ENCODE measurements at regions not wholly inside any gene's neighbourhood (a gene's known extent, or its start where the extent isn't known, plus 50 kb on each side); places are given as distances from the start of the nearest gene placed in this dataset.

GRCh38 chr3:144308396-144308795 lies 336.8 kb downstream of the DIPK2A start:
- H3K9me3 Mint-ChIP-seq: peaks cover 9% of the 10 kb centered on the region

GRCh38 chr3:144312702-144313101 lies 341.1 kb downstream of the DIPK2A start:
- Mint-ChIP-seq H3K9me3 (peaks cover 6% of the 10 kb centered on the region), H3K4me3 (no peak overlapping the region), H3K27ac (no peak overlapping the region), H3K36me3 (no peaks in the 10 kb centered on the region), H3K4me1 (no peaks in the 10 kb centered on the region)
- ATAC-seq: no peak
- DNase-seq (ENCODE audit: low spot score in 2 of 2): no peak

More at GRCh38 chr3:144308396-144308795, 336.8 kb downstream of the DIPK2A start:
- Mint-ChIP-seq H3K27ac (no peak overlapping the region), H3K36me3 (no peaks in the 10 kb centered on the region), H3K4me1 (no peaks in the 10 kb centered on the region), H3K4me3 (no peak overlapping the region)
- DNase-seq (ENCODE audit: low spot score in 2 of 2): no peak
- no peak for ATAC-seq

DNA sequence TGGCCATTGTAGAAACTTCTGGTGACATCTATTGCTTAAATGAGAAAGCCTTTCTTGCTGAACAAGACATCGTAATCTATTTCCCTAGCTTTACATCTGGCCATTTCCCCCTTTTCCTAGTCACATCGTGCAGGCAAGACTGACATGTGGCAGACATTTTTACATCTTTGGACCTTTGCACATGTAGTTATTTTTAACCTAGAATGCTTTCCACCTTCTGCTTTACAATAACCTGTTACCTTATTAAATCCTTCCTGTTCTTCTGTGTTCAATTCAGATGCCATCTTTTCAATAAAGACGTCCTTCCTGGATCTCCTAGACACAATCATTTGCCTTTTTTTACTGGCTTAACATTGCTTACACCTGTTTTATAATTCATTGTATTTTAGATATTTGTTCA lies 343.3 kb downstream of the DIPK2A start:
- ATAC-seq (no peak), DNase-seq (ENCODE audit: low spot score in 2 of 2) (no peak)
- H3K4me1 Mint-ChIP-seq: no peaks in the 10 kb centered on the region
- H3K27ac Mint-ChIP-seq: no peak overlapping the region
- peaks cover 5% of the 10 kb centered on the region for H3K9me3 Mint-ChIP-seq
- no peaks in the 10 kb centered on the region for H3K36me3 Mint-ChIP-seq
- no peak overlapping the region for H3K4me3 Mint-ChIP-seq

- Mint-ChIP-seq H3K4me1 (no peaks in the 10 kb centered on the region), H3K4me3 (no peak overlapping the region), H3K36me3 (no peaks in the 10 kb centered on the region), H3K27ac (no peak overlapping the region), H3K9me3 (peaks cover 5% of the 10 kb centered on the region)
- ATAC-seq (no peak), DNase-seq (ENCODE audit: low spot score in 2 of 2) (no peak)
Measured at GRCh38 chr3:144317961-144318360, 346.3 kb downstream of the DIPK2A start.

GRCh38 chr3:144324076-144324475 lies 352.5 kb downstream of the DIPK2A start:
- no peak overlapping the region for H3K4me3 Mint-ChIP-seq
- H3K9me3 Mint-ChIP-seq: peaks cover 13% of the 10 kb centered on the region

GRCh38 chr3:144332868-144333267 lies 361.2 kb downstream of the DIPK2A start:
- peaks cover 7% of the 10 kb centered on the region for H3K9me3 Mint-ChIP-seq
- H3K4me3 Mint-ChIP-seq: no peak overlapping the region
- no peak for ATAC-seq
- H3K36me3 Mint-ChIP-seq: no peaks in the 10 kb centered on the region
- no peak overlapping the region for H3K27ac Mint-ChIP-seq
- H3K4me1 Mint-ChIP-seq: no peaks in the 10 kb centered on the region
- DNase-seq (ENCODE audit: low spot score in 2 of 2): no peak

More at GRCh38 chr3:144324076-144324475, 352.5 kb downstream of the DIPK2A start:
- H3K36me3 Mint-ChIP-seq: no peaks in the 10 kb centered on the region
- no peak for ATAC-seq
- no peak overlapping the region for H3K27ac Mint-ChIP-seq
- DNase-seq (ENCODE audit: low spot score in 2 of 2): no peak
- H3K4me1 Mint-ChIP-seq: no peaks in the 10 kb centered on the region

GRCh38 chr3:144341471-144341870 lies 369.8 kb downstream of the DIPK2A start:
- Mint-ChIP-seq H3K27ac (no peak overlapping the region), H3K9me3 (peaks cover 3% of the 10 kb centered on the region), H3K36me3 (no peaks in the 10 kb centered on the region), H3K4me1 (no peaks in the 10 kb centered on the region), H3K4me3 (no peak overlapping the region)
- no peak for DNase-seq (ENCODE audit: low spot score in 2 of 2)
- ATAC-seq: no peak

DNA sequence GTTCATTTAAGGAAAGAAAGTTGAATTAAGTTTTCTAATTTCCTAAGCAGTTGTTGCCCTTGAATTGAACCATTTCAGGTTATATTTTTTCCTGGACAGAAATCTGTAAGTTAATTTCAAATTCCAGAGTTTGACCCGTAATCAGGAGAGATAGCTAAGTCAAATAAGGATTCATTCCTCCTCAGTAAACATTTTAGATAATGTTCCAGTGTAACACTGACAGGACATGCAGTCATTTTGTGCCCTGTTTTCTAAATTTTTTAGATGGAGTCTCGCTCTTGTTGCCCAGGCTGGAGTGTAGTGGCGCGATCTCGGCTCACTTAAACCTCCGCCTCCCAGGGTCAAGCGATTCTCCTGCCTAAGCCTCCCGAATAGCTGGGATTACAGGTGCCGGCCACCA lies 371.7 kb downstream of the DIPK2A start:
- Mint-ChIP-seq H3K36me3 (no peaks in the 10 kb centered on the region), H3K4me3 (no peak overlapping the region)
- no peak for ATAC-seq

DNA sequence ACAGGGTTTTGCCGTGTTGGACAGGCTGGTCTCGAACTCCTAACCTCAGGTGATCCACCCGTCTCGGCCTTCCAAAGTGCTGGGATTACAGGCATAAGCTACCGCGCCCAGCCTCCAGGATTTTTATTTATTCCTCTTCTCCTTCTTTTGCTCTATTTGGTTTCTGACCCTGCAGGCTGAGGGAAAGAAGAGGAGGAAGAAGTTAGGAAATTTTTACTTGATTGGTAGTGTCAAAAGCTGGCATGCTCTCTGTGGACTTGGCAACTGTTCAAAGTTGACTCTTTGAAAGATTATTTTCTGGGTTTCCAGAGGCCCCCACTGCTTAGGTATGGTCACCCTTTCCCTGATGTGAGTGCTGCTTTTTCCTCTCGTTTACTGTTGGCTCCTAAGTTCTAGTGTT lies 372.2 kb downstream of the DIPK2A start:
- no peak overlapping the region for H3K27ac Mint-ChIP-seq

More for the DNA sequence above, 371.7 kb downstream of the DIPK2A start:
- Mint-ChIP-seq H3K27ac (no peak overlapping the region), H3K4me1 (no peaks in the 10 kb centered on the region), H3K9me3 (peaks cover 3% of the 10 kb centered on the region)
- no peak for DNase-seq (ENCODE audit: low spot score in 2 of 2)

GRCh38 chr3:144344925-144345548 lies 373.4 kb downstream of the DIPK2A start:
- Mint-ChIP-seq H3K4me3 (no peak overlapping the region), H3K36me3 (no peaks in the 10 kb centered on the region), H3K27ac (no peak overlapping the region), H3K9me3 (peaks cover 2% of the 10 kb centered on the region), H3K4me1 (no peaks in the 10 kb centered on the region)
- DNase-seq (ENCODE audit: low spot score in 2 of 2): no peak
- no peak for ATAC-seq

More for the DNA sequence above, 372.2 kb downstream of the DIPK2A start:
- ATAC-seq (no peak), DNase-seq (ENCODE audit: low spot score in 2 of 2) (no peak)
- H3K4me3 Mint-ChIP-seq: no peak overlapping the region
- H3K4me1 Mint-ChIP-seq: no peaks in the 10 kb centered on the region
- H3K36me3 Mint-ChIP-seq: no peaks in the 10 kb centered on the region
- H3K9me3 Mint-ChIP-seq: peaks cover 3% of the 10 kb centered on the region

- Mint-ChIP-seq H3K27ac (no peak overlapping the region), H3K36me3 (no peaks in the 10 kb centered on the region), H3K4me3 (no peak overlapping the region), H3K9me3 (peaks cover 2% of the 10 kb centered on the region), H3K4me1 (no peaks in the 10 kb centered on the region)
- DNase-seq (ENCODE audit: low spot score in 2 of 2) (no peak), ATAC-seq (no peak)
Measured at GRCh38 chr3:144350125-144350524, 378.5 kb downstream of the DIPK2A start.

- Mint-ChIP-seq H3K27ac (no peak overlapping the region), H3K9me3 (peaks cover 2% of the 10 kb centered on the region), H3K36me3 (no peaks in the 10 kb centered on the region), H3K4me1 (no peaks in the 10 kb centered on the region), H3K4me3 (no peak overlapping the region)
- DNase-seq (ENCODE audit: low spot score in 2 of 2) (no peak), ATAC-seq (no peak)
Measured at GRCh38 chr3:144351011-144351410, 379.4 kb downstream of the DIPK2A start.

DNA sequence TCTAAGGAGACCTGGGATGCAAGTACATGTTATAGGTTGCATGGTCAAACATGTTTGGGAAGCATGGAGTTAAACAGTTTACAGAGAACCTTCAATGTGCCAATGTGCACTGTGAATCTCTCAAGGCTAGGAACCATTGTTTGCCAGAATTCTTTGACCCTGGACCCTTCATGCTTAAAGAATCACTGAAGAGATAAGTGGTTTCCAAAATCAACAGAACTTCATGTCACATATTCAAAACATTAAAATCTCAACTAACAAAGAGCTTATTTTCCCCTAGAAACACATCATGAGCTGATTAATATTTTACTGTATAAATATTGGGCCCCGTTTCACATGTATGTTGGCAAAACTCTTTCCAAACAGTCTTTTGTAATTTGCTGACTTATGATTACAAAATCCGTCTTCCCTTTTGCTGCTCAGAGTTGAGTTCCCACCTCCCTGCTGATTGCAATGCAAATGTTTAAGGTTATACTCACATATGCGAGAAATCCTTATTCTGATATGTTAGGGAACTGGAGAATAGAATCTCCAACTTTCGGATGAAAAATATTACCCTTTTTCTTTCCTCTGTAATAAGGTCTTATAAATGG lies 380.2 kb downstream of the DIPK2A start:
- DNase-seq (ENCODE audit: low spot score in 2 of 2) (no peak), ATAC-seq (no peak)
- Mint-ChIP-seq H3K27ac (no peak overlapping the region), H3K4me1 (no peaks in the 10 kb centered on the region), H3K9me3 (peaks cover 2% of the 10 kb centered on the region), H3K36me3 (no peaks in the 10 kb centered on the region), H3K4me3 (no peak overlapping the region)

DNA sequence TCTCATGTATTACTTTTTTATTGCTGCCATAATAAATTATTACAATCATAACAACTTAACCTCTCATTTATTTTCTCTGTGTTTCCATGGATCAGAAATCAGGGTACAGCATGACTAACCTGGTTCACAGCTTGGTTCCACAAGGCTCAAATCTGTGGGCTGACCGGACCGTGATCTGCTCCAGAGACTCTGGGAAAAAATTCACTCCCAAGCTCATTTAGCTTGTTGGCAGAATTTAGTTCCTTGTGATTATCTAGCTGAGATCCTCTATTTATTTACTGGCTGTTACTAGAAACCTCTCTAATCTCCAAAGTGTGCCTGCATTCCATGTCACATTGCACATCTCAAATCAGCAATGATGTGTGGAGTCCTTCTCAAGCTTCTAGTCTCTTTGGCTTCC lies 386.6 kb downstream of the DIPK2A start:
- H3K36me3 Mint-ChIP-seq: no peaks in the 10 kb centered on the region
- H3K27ac Mint-ChIP-seq: no peak overlapping the region
- DNase-seq (ENCODE audit: low spot score in 2 of 2): no peak
- peaks cover 18% of the 10 kb centered on the region for H3K9me3 Mint-ChIP-seq
- H3K4me3 Mint-ChIP-seq: no peak overlapping the region
- no peak for ATAC-seq
- H3K4me1 Mint-ChIP-seq: no peaks in the 10 kb centered on the region

- ATAC-seq (no peak), DNase-seq (ENCODE audit: low spot score in 2 of 2) (no peak)
- no peak overlapping the region for H3K27ac Mint-ChIP-seq
- H3K36me3 Mint-ChIP-seq: no peaks in the 10 kb centered on the region
- peaks cover 20% of the 10 kb centered on the region for H3K9me3 Mint-ChIP-seq
- no peaks in the 10 kb centered on the region for H3K4me1 Mint-ChIP-seq
- H3K4me3 Mint-ChIP-seq: no peak overlapping the region
Measured at GRCh38 chr3:144361002-144361401, 389.4 kb downstream of the DIPK2A start.

DNA sequence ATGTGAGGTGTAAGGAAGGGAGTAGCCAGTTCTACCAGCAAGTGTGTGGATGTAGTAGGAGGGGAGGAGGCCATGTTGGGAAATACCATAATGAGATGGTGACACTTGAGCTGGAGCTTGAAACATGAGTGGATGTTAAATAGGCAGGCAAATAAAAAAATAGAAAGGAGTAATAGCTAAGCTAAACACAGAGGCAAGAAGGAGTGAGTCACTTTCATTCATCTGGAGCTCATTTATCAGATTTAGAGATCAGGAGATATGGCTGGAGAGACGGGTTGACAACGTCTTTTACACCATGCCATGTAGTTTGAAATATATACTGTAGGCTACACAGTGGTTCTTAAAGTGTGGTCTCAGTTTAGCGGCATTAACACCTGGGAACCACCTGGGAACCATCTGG lies 390.5 kb downstream of the DIPK2A start:
- Mint-ChIP-seq H3K4me3 (no peak overlapping the region), H3K27ac (no peak overlapping the region), H3K36me3 (no peaks in the 10 kb centered on the region), H3K9me3 (peaks cover 23% of the 10 kb centered on the region), H3K4me1 (no peaks in the 10 kb centered on the region)
- DNase-seq (ENCODE audit: low spot score in 2 of 2) (no peak), ATAC-seq (no peak)

All from stimulated activated effector memory CD8-positive, alpha-beta T cell treated with anti-CD3 and anti-CD28 coated beads, Interleukin-12 subunit alpha, Interleukin-12 subunit beta, amount 100 ng/mL, for 72 hours (primary cell).